Suprapubic skin (tissue), 4 donors: ENCODE measurements at regions not wholly inside any gene's neighbourhood (a gene's known extent, or its start where the extent isn't known, plus 50 kb on each side); places are given as distances from the start of the nearest gene placed in this dataset.

ENCODE experiments used
- DNase-seq, 2 donors: peaks; one replicate each; pipeline ENCODE4 v3.0.0-alpha.2; 2019; ENCODE audit warnings: low spot score in 2 of 2
- H3K27ac ChIP-seq: fragments of 200-600 bp; sonication (generic); one replicate; pipeline ENCODE4 v1.5.1; 2019
- H3K27me3 ChIP-seq: fragments of 200-600 bp; sonication (generic); one replicate; pipeline ENCODE4 v1.5.1; 2019
- H3K36me3 ChIP-seq: fragments of 200-600 bp; sonication (generic); one replicate; pipeline ENCODE4 v1.5.1; 2019
- H3K4me1 ChIP-seq: fragments of 200-600 bp; sonication (generic); one replicate; pipeline ENCODE4 v1.5.1; 2019
- H3K4me3 ChIP-seq: fragments of 200-600 bp; sonication (generic); one replicate; pipeline ENCODE4 v1.5.1; 2019; ENCODE audit warnings: mild to moderate bottlenecking
- H3K9me3 ChIP-seq: fragments of 200-600 bp; sonication (generic); one replicate; pipeline ENCODE4 v1.5.1; 2019
- CTCF ChIP-seq, 2 donors: fragments of 200-600 bp in 1 of 2; fragments of 450-650 bp in 1 of 2; sonication (generic) in 1 of 2; IDR thresholded peaks; one replicate each; pipeline ENCODE4 v1.5.1; 2016 to 2019; ENCODE audit warnings: antibody characterized with exemption in 2 of 2, mild to moderate bottlenecking in 1 of 2, moderate library complexity in 1 of 2
- EP300 ChIP-seq: sonication (generic); formaldehyde crosslinking; IDR thresholded peaks from one replicate; pipeline ENCODE4 v1.6.1; 2017; ENCODE audit warnings: antibody characterized with exemption
- POLR2A ChIP-seq, 2 donors: fragments of 450-650 bp; IDR thresholded peaks; one replicate each; pipeline ENCODE4 v1.6.1; 2017; ENCODE audit warnings: antibody characterized with exemption in 2 of 2, mild to moderate bottlenecking in 2 of 2, moderate library complexity in 2 of 2
- POLR2AphosphoS5 ChIP-seq, 3 donors: sonication (generic); formaldehyde crosslinking; IDR thresholded peaks; one replicate each; pipeline ENCODE4 v1.6.1; 2017; ENCODE audit warnings: antibody characterized with exemption in 3 of 3
- WGBS: methylation state at CpG from one replicate; pipeline ENCODE4 v1.1.5; 2018; 5-methylcytosine and 5-hydroxymethylcytosine counted together

DNA sequence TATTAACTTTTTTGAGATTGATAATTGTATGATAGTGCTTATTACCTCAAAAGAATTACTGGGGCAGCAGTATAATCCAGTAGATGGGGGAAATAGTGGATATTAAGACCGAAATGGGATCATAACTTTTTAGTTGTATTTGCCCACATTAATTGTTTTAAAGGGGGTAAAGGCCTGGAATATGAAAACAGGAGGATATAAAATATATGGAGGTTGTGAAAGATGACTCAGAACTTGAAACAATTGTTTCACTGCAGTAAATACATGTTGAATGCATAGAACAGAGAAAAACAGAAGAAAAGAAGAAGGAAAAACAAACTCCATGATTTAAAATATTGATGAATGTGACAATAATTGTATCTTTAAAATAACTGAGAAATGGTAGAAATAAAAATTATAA is 94.1 kb upstream of the VPREB1 start:
- no peak overlapping the region for H3K27ac ChIP-seq
- WGBS = 48% methylated on average over 1 of the region's 1 CpG
- H3K4me3 ChIP-seq = no peak overlapping the region
- H3K27me3 ChIP-seq = peaks cover 50% of the 10 kb centered on the region
- TF ChIP-seq EP300 (no peak), CTCF (IDR thresholded peaks at IDR 0.05) (no peak), POLR2AphosphoS5 (IDR thresholded peaks at IDR 0.05) (no peak), POLR2A (IDR thresholded peaks at IDR 0.05) (no peak)
- no peaks in the 10 kb centered on the region for H3K4me1 ChIP-seq
- H3K36me3 ChIP-seq = no peaks in the 10 kb centered on the region
- DNase-seq = no peak
- H3K9me3 ChIP-seq = no peaks in the 10 kb centered on the region

DNA sequence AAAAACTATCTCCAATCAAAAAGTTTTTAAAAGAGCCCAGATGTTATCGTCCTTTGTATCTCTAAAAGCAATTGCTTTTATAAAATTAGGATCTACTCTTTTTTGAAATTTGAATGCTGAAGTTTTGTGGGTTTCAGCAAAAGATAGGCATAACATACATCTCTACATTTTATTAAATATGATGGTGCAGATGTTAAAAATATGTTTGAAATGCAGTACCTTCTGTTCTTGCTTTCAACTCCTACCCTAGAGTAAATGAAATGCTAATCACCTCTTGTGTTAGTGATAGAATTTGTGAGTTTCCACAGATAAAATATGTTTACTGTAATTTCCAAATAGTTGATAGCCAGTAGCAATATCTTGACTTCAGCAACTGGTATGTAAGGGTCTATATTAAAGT is 95.7 kb upstream of the VPREB1 start:
- Histone ChIP-seq H3K9me3 (no peaks in the 10 kb centered on the region), H3K36me3 (no peaks in the 10 kb centered on the region), H3K27me3 (peaks cover 55% of the 10 kb centered on the region), H3K27ac (no peak overlapping the region), H3K4me3 (no peak overlapping the region), H3K4me1 (no peaks in the 10 kb centered on the region)
- DNase-seq = no peak
- TF ChIP-seq CTCF (IDR thresholded peaks at IDR 0.05) (no peak), POLR2A (IDR thresholded peaks at IDR 0.05) (no peak), POLR2AphosphoS5 (IDR thresholded peaks at IDR 0.05) (no peak), EP300 (no peak)
- WGBS = 81% methylated on average over 1 of the region's 1 CpG

GRCh38 chr22:22144858-22145257 is 99.7 kb upstream of the VPREB1 start:
- TF ChIP-seq CTCF (IDR thresholded peaks at IDR 0.05) = no peak
- no peak for TF ChIP-seq POLR2A (IDR thresholded peaks at IDR 0.05)
- TF ChIP-seq POLR2AphosphoS5 (IDR thresholded peaks at IDR 0.05) = no peak
- TF ChIP-seq EP300 = no peak
- H3K9me3 ChIP-seq = no peaks in the 10 kb centered on the region
- peaks cover 61% of the 10 kb centered on the region for H3K27me3 ChIP-seq
- H3K27ac ChIP-seq = no peak overlapping the region
- no peak for DNase-seq
- no peak overlapping the region for H3K4me3 ChIP-seq
- no peaks in the 10 kb centered on the region for H3K36me3 ChIP-seq
- H3K4me1 ChIP-seq = no peaks in the 10 kb centered on the region
- WGBS = 94% methylated on average over 1 of the region's 1 CpG

GRCh38 chr22:22143448-22143847 is 101.1 kb upstream of the VPREB1 start:
- Histone ChIP-seq H3K4me3 (no peak overlapping the region), H3K9me3 (no peaks in the 10 kb centered on the region), H3K36me3 (no peaks in the 10 kb centered on the region), H3K27me3 (peaks cover 63% of the 10 kb centered on the region), H3K27ac (no peak overlapping the region), H3K4me1 (no peaks in the 10 kb centered on the region)
- 78% methylated on average over 6 of the region's 6 CpGs for WGBS
- no peak for TF ChIP-seq POLR2A (IDR thresholded peaks at IDR 0.05)
- TF ChIP-seq EP300 = no peak
- TF ChIP-seq CTCF (IDR thresholded peaks at IDR 0.05) = no peak
- no peak for TF ChIP-seq POLR2AphosphoS5 (IDR thresholded peaks at IDR 0.05)
- DNase-seq = no peak

- Histone ChIP-seq H3K4me1 (no peaks in the 10 kb centered on the region), H3K9me3 (no peaks in the 10 kb centered on the region), H3K36me3 (no peaks in the 10 kb centered on the region), H3K27ac (no peak overlapping the region), H3K27me3 (peaks cover 61% of the 10 kb centered on the region), H3K4me3 (no peak overlapping the region)
- WGBS = 46% methylated on average over 5 of the region's 5 CpGs
- no peak for DNase-seq
- no peak for TF ChIP-seq POLR2A (IDR thresholded peaks at IDR 0.05)
- no peak for TF ChIP-seq CTCF (IDR thresholded peaks at IDR 0.05)
- no peak for TF ChIP-seq EP300
- TF ChIP-seq POLR2AphosphoS5 (IDR thresholded peaks at IDR 0.05) = no peak
Observed at GRCh38 chr22:22142661-22143060, 101.9 kb upstream of the VPREB1 start.
